Stimulated activated CD8-positive, alpha-beta memory T cell treated with anti-CD3 and anti-CD28 coated beads, Interleukin-15, amount 100 ng/mL, for 24 hours (primary cell): ENCODE measurements at regions not wholly inside any gene's neighbourhood (a gene's known extent, or its start where the extent isn't known, plus 50 kb on each side); places are given as distances from the start of the nearest gene placed in this dataset.

Experiments
- DNase-seq: peaks from one replicate; pipeline ENCODE4 v3.0.0-alpha.2; 2020; ENCODE audit warnings: low read depth

DNA sequence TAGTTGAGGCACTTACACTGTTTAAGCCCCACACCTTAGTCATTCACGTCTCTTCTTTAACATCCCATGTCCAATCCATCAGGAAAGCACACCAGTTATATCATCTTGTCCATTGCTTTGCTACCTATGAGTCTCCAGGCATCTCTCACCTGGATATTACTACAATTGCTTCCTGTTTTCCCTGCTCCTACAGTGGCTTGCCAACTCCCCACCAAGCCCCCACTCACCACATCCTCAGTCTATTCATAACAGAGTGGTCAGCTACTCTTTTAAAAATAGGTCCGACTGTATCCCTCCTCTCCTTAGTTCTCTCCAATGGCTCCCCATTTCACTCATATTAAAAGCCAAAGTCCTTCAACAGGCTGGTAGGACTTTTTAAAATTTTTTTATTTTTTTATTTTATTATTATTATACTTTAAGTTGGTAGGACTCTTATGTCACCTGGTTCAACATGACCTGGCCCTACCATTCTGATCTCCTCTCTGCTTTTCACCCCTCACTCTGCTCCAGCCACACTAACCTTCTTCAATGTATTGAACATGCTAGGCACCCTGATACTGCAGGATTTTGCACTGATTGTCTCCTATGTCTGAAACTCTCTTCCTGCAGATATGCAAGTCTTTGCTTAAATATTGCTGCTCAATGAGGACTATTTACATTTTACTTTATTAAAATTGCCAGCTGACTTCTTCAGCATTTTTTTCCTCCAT lies 253.2 kb downstream of the CYRIA start:
- no peak for DNase-seq

- DNase-seq = no peak
Observed at GRCh38 chr2:16411788-16412187, 253.8 kb downstream of the CYRIA start.

DNA sequence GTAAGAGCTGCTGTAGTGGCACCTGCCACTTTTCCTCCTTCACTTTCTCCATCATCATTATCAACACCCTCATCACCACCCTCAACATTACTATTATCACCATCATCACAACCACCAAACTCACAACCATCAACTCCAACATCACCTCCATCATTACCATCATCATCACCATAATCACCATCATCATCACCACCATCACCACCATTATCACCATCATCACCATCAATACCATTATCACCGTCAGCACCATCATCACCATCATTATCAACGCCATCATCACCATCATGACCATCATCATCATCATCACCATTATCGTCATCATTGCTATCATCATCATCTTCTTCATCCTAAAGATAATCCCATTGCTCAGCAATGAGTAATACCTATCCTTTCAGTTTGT lies 255.8 kb downstream of the CYRIA start:
- DNase-seq = no peak

GRCh38 chr2:16409006-16409390 lies 256.6 kb downstream of the CYRIA start:
- DNase-seq = no peak

DNA sequence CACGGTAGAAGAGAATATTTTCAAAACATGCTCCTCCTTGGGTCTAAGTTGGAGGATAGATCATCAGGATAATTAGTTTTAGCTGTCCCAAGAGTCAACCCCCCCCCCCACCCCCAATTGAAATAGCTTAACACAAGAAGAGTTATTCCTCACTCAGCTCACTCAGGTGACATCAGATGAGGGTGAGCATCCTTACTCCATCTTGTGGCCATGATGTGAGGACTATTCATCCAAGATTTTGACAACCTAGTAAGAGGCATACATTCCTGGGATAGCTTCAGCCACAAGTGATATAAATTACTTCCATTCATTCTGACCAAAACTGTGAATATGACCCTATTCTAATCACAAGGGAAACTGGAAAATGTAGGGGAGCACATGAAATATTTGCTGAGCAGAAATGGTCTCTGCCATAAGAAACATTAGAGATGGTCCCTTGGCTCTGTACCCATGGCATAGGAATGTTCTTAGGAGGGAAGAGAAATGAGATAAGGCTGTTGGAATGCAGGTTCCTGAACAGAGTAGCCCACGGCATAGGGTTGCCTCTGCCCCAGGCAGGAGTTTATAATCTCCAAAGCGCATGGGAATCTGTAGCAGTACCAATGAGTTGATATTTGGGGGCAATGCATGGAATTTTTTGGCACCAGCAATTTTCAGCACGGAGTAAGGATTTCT lies 257.2 kb downstream of the CYRIA start:
- no peak for DNase-seq

DNA sequence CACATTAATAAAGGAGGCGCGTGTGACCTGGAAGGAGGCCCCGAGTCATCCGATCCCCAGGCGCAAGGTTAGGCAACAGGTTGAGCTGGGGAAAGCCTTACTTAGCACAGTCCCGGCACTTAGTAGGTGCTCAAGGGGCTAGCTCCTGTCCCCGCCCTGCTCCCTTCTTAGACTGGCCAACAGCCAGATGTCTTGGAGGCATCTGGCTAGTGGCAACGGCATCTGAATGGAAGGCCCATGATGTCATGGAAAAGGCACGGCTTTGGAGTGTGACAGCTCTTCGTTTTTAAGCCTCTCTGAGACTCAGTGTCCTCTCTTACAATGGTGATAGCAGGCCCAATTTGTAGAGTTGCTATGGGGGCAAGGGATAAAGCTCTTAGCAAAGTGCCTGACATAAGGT lies 258.3 kb downstream of the CYRIA start:
- DNase-seq = no peak

- DNase-seq = no peak
Observed at GRCh38 chr2:16406496-16407289, 258.9 kb downstream of the CYRIA start.

DNA sequence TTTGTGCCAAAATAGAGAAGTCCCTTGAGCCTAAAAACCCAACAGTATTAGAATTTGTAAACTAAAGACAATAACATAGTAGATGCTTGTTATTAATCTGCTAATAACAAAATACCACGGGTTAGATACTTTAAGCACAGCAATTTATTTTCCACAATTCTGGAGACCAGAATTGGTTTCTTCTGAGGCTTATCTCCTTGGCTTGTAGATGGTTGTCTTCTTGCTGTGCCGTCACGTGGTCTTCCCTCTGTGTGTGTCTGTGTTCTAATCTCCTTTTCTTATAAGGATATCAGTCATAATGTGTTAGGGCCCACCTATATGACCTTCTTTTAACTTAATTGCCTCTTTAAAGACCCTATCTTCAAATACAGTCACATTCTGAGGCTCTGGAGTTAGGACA lies 260.1 kb downstream of the CYRIA start:
- DNase-seq = no peak

DNA sequence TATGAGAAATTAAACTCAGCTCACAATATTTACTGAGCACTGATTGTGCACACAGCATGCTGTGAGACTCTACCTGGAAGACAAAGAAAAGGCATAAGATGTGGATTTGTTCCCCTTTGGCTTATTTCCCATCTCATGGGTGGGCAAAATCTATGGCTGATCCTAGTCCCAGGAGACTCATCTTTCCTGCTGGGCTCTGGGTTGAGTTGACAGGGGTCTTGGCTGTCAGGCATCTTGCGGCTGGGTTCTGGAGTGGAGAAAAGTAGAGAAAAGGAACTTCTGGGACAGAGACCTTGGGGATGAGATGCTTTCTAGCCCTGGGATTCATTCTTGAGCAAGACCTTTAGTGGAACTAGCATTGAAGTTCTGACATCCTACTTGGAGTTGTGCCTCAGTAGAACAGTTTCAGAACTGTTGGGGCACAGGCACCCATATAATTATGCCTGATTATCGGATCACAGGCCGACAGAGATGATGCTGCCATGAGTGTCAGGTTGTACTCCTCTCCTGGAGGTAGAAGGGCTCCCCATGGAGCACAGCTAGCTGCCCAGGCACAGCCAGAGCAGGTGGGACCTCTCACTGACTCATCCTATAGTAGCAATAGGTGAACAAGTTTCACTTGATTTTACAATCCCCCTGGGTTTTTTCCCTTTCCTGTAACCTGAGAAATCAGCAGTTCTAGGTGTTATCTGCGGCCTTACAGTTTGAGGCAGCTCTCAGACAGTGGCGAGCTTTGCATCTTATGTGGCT lies 260.9 kb downstream of the CYRIA start:
- no peak for DNase-seq

DNA sequence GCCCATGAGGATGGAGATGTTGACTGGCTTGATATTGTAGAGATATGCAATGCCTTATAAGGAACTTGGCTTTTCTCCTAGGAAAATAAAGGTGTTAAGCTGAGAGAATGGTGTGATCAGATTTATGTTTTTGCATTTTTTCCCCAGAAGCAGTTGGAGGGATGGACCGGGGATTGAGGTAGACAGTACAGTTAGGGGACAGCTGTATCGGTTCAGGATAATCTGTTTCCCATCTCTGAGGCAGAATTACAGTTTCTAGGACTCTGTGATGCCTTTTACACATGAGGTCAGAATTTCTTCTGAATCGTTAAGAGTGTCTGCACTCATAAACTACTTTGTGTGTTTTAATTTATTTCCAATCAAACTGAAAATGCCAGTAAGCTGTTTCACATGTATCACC lies 261.5 kb downstream of the CYRIA start:
- no peak for DNase-seq

- DNase-seq = no peak
Observed at GRCh38 chr2:16402891-16403290, 262.7 kb downstream of the CYRIA start.

- DNase-seq = no peak
Observed at GRCh38 chr2:16401761-16402300, 263.8 kb downstream of the CYRIA start.

GRCh38 chr2:16400127-16400623 lies 265.5 kb downstream of the CYRIA start:
- DNase-seq = no peak

- no peak for DNase-seq
Observed at GRCh38 chr2:16398486-16399043, 267.1 kb downstream of the CYRIA start.

DNA sequence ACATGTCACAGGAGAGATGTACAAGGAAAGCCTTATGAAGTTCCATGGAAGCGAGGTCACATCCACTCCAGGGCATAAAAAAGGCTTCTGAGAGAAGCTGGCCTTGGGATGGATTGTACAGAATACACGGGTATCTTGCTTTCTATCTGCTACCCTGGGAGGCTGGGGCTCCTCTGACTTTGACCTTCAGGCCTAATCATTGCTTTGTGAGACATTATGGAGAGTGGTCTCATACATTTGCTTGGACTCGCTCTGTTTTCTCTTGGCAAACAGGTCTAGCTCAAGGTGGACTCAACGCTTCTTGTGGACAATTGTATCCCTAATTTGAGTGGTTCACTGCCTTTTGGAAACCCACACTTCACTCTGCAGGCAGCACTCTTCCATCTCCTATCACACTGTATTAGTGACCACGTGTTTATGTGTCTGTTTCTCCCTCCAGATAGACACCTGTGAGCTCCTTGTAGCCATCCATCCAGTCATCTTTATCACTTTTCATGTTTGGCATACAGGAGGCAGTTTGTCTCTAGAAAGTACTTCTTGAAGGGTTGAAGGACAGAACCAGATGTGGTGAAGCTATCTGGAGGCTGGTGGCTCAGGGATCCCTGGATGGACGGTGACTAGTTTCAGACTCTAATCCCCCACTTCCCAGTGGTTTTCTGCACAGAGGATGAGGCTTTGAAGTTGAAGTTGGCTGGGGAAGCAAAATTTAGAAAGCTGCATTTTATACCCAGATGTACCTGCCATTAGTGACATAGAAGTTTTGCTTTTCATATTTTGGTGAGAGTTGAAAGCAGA lies 267.8 kb downstream of the CYRIA start:
- DNase-seq = no peak

DNA sequence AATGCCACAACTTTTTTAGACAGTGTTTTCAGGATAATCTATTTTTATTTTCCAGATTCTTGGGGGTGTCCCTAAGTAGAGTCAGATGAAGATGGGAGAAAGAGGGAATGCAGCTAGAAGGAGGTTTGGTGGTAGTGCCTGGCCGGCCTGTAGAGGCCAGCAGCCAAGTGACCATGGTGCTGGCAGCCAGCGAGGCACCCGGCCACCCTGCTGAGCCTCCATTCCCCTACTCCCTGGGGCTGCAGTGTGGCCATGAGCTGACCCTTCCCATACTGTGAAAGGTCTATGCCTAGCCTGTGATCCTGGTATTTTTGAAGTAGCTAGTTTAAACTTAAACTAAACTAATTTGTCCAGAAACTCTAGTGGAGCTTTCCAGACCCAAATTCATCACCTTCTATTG lies 268.6 kb downstream of the CYRIA start:
- no peak for DNase-seq

- DNase-seq = no peak
Observed at GRCh38 chr2:16396171-16396570, 269.5 kb downstream of the CYRIA start.

- no peak for DNase-seq
Observed at GRCh38 chr2:16395601-16396000, 270.0 kb downstream of the CYRIA start.

GRCh38 chr2:16394986-16395550 lies 270.6 kb downstream of the CYRIA start:
- no peak for DNase-seq
